B cell (primary cell): ENCODE measurements at regions not wholly inside any gene's neighbourhood (a gene's known extent, or its start where the extent isn't known, plus 50 kb on each side); places are given as distances from the start of the nearest gene placed in this dataset.

Experiments
- ATAC-seq: fragments of 200-7000 bp; cut with Tn5 transposase; one replicate; pipeline ENCODE4 v1.10.0; 2021; ENCODE audit warnings: low read depth, mild to moderate bottlenecking, moderate number of reproducible peaks, moderate library complexity
- CTCF ChIA-PET: fragments of 350-600 bp; sonication (Branson Sonifier 250); formaldehyde crosslinking; loops from one replicate; lab custom pipeline; 2021; ENCODE audit warnings: antibody characterized with exemption, inconsistent platforms; lab: Charles Lee
- POLR2A ChIA-PET: fragments of 350-600 bp; sonication (Branson Sonifier 250); formaldehyde crosslinking; loops from one replicate; lab custom pipeline; 2021; ENCODE audit warnings: antibody characterized with exemption; lab: Charles Lee
- DNase-seq: peaks from one replicate; pipeline ENCODE4 v3.0.0; 2013
- H2AFZ ChIP-seq: 2 replicates; pipeline ENCODE4 v1.6.1; 2012; ENCODE audit warnings: mild to moderate bottlenecking, low read depth, low read length; ENCODE audit not compliant: insufficient read depth, poor library complexity, severe bottlenecking
- H3K27ac ChIP-seq, 2 donors: 1 replicate in 1 of 2; 2 replicates in 1 of 2; pipeline ENCODE4 v1.5.1; 2012 to 2013; ENCODE audit warnings: low read length in 2 of 2, mild to moderate bottlenecking in 2 of 2, moderate library complexity in 1 of 2
- H3K27me3 ChIP-seq, 4 experiments: fragments of 200-600 bp in 1 of 4; sonication (generic) in 1 of 4; replicated peaks in 1 of 4; 1 replicate in 2 of 4; 2 replicates in 2 of 4; pipeline versions ENCODE4 v1.6.1 to v1.7.0; 2013 to 2016; ENCODE audit warnings: low read length in 3 of 4, mild to moderate bottlenecking in 2 of 4, mixed read lengths in 1 of 4, moderate library complexity in 1 of 4; ENCODE audit not compliant: insufficient read depth in 4 of 4, control insufficient read depth in 3 of 4; ENCODE audit errors: control extremely low read depth in 1 of 4
- H3K36me3 ChIP-seq, 2 experiments: replicated peaks in 1 of 2; 1 replicate in 1 of 2; 2 replicates in 1 of 2; pipeline versions ENCODE4 v1.6.1 to v1.7.1; 2013; ENCODE audit warnings: low read length in 1 of 2; ENCODE audit not compliant: insufficient read depth in 2 of 2, control insufficient read depth in 1 of 2; ENCODE audit errors: control extremely low read depth in 1 of 2, extremely low read depth in 1 of 2
- H3K4me1 ChIP-seq, 2 donors: fragments of 200-600 bp in 1 of 2; sonication (generic) in 1 of 2; 1 replicate in 1 of 2; 2 replicates in 1 of 2; pipeline versions ENCODE4 v1.5.1 to v1.6.1; 2013 to 2017; ENCODE audit warnings: low read length in 2 of 2; ENCODE audit not compliant: control insufficient read depth in 2 of 2, insufficient read depth in 2 of 2
- H3K4me2 ChIP-seq: replicated peaks from 2 replicates; pipeline ENCODE3; 2012; ENCODE audit warnings: mild to moderate bottlenecking, low read depth, low read length; ENCODE audit not compliant: poor library complexity, severe bottlenecking
- H3K4me3 ChIP-seq, 5 experiments: fragments of 200-600 bp in 1 of 5; sonication (generic) in 1 of 5; 1 replicate in 3 of 5; 2 replicates in 2 of 5; pipeline versions ENCODE4 v1.5.1 to v1.7.0; 2011 to 2016; ENCODE audit warnings: low read length in 4 of 5, mild to moderate bottlenecking in 4 of 5, low read depth in 2 of 5, control low read depth in 1 of 5, moderate library complexity in 1 of 5; ENCODE audit not compliant: insufficient read depth in 1 of 5; ENCODE audit errors: control extremely low read depth in 1 of 5, extremely low read depth in 1 of 5
- H3K79me2 ChIP-seq: fragments of 200-600 bp; sonication (generic); one replicate; pipeline ENCODE4 v1.6.0; 2016; ENCODE audit warnings: low read length; ENCODE audit not compliant: control insufficient read depth, insufficient read depth
- H3K9ac ChIP-seq: fragments of 200-600 bp; sonication (generic); 2 replicates; pipeline ENCODE4 v1.6.1; 2017; ENCODE audit warnings: mild to moderate bottlenecking, low read length, moderate library complexity
- H3K9me3 ChIP-seq, 3 donors: one replicate each; pipeline versions ENCODE4 v1.6.1 to v1.7.1; 2013; ENCODE audit warnings: low read length in 2 of 3; ENCODE audit not compliant: control insufficient read depth in 2 of 3, insufficient read depth in 1 of 3; ENCODE audit errors: control extremely low read depth in 1 of 3
- H4K20me1 ChIP-seq: 2 replicates; pipeline ENCODE4 v1.6.0; 2012; ENCODE audit warnings: mild to moderate bottlenecking, low read length; ENCODE audit not compliant: insufficient read depth, control insufficient read depth, poor library complexity, severe bottlenecking
- H3K27ac Mint-ChIP-seq: one replicate; pipeline ENCODE4 v1.8.0; 2021; ENCODE audit warnings: mixed read lengths
- H3K27me3 Mint-ChIP-seq: one replicate; pipeline ENCODE4 v1.8.0; 2021; ENCODE audit warnings: mixed read lengths
- H3K4me1 Mint-ChIP-seq: one replicate; pipeline ENCODE4 v1.8.0; 2021; ENCODE audit warnings: mixed read lengths
- H3K4me3 Mint-ChIP-seq: one replicate; pipeline ENCODE4 v1.8.0; 2021; ENCODE audit warnings: mixed read lengths
- H3K9me3 Mint-ChIP-seq: one replicate; pipeline ENCODE4 v1.8.0; 2022; ENCODE audit warnings: mixed read lengths; ENCODE audit not compliant: insufficient read depth
- EZH2 ChIP-seq: IDR thresholded peaks from 2 replicates; pipeline ENCODE4 v1.6.1; 2012; ENCODE audit warnings: borderline replicate concordance, low read depth, mild to moderate bottlenecking, moderate library complexity, low read length; ENCODE audit not compliant: insufficient read depth, poor library complexity, severe bottlenecking
- WGBS: methylation state at CpG from one replicate; pipeline ENCODE4 v1.1.5; 2013; ENCODE audit warnings: missing lambda C conversion rate; ENCODE audit not compliant: insufficient coverage; 5-methylcytosine and 5-hydroxymethylcytosine counted together
- intact Hi-C: fragments of 100-400 bp; cut with micrococcal nuclease; formaldehyde crosslinking; loops from one replicate; pipeline ENCODE4 v1.10.0; 2022
- TF ChIP-seq, protein P1 (sequence below): fragments of 200-600 bp; IDR thresholded peaks from one replicate; pipeline ENCODE4 v1.8.0; 2022; ENCODE audit warnings: antibody characterized with exemption, mild to moderate bottlenecking

DNA sequence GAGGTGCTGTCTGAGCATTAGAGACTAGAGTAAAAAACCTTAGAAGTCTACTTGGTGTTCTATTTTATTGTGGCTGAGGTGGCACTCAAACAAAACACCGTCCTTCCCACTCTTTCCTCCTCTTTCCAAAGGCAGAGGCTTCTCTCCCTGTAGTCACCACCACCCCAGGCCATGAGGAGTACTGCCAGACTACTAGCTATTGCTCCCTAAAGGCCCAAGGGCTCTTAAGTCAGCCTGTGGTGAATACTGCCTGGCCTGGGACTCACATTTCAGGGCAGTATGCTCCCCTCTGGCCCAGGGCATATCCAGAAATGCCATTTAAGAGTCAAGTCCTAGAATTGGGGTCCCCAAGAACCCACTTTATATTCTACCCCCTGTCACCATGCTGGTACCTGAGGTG, 309.7 kb upstream of the IMPG1 start:
- intact Hi-C loops: no loop called here
- no peaks in the 10 kb centered on the region for H3K27me3 Mint-ChIP-seq
- no peaks in the 10 kb centered on the region for H3K27me3 ChIP-seq
- H3K27ac ChIP-seq: no peak overlapping the region
- no peak for TF ChIP-seq EZH2
- TF ChIP-seq, protein P1, sequence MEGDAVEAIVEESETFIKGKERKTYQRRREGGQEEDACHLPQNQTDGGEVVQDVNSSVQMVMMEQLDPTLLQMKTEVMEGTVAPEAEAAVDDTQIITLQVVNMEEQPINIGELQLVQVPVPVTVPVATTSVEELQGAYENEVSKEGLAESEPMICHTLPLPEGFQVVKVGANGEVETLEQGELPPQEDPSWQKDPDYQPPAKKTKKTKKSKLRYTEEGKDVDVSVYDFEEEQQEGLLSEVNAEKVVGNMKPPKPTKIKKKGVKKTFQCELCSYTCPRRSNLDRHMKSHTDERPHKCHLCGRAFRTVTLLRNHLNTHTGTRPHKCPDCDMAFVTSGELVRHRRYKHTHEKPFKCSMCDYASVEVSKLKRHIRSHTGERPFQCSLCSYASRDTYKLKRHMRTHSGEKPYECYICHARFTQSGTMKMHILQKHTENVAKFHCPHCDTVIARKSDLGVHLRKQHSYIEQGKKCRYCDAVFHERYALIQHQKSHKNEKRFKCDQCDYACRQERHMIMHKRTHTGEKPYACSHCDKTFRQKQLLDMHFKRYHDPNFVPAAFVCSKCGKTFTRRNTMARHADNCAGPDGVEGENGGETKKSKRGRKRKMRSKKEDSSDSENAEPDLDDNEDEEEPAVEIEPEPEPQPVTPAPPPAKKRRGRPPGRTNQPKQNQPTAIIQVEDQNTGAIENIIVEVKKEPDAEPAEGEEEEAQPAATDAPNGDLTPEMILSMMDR: no peak
- no peak overlapping the region for H3K9ac ChIP-seq
- H3K4me1 ChIP-seq: no peaks in the 10 kb centered on the region
- no peaks in the 10 kb centered on the region for H4K20me1 ChIP-seq
- ChIA-PET CTCF (no interaction called here), POLR2A (no interaction called here)
- 100% methylated on average over 1 of the region's 1 CpG for WGBS
- ATAC-seq (no peak), DNase-seq (no peak)
- H3K79me2 ChIP-seq: no peaks in the 10 kb centered on the region
- H3K4me2 ChIP-seq: no peak overlapping the region
- no peak overlapping the region for H3K4me3 Mint-ChIP-seq
- peaks cover 7% of the 10 kb centered on the region for H3K9me3 Mint-ChIP-seq
- H3K4me3 ChIP-seq: no peak overlapping the region
- peaks cover 0 to 17% (median 5%) of the 10 kb centered on the region in 3 donors for H3K9me3 ChIP-seq
- H3K27ac Mint-ChIP-seq: no peak overlapping the region
- H3K4me1 Mint-ChIP-seq: no peaks in the 10 kb centered on the region
- H2AFZ ChIP-seq: no peak overlapping the region
- no peaks in the 10 kb centered on the region for H3K36me3 ChIP-seq

DNA sequence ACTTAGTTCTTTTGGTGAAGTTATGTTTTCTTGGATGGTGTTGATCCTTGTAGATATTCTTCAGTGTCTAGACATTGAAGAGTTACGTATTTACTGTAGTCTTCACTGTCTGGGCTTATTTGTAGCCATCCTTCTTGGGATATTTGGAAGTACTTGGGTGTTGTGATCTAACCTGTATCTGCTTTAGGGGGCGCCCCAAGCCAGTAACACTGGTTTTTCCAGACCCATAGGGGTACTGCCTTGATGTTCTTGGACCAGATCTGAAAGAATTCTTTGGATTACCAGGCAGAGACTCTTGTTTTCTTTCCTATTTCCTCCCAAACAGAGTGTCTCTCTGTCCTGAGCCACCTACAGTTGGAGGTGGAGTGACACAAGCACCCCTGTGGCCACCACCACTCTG, 309.1 kb upstream of the IMPG1 start:
- 83% methylated on average over 2 of the region's 2 CpGs for WGBS
- POLR2A ChIA-PET: no interaction called here
- H3K9me3 Mint-ChIP-seq: peaks cover 7% of the 10 kb centered on the region

More for the DNA sequence above, 309.1 kb upstream of the IMPG1 start:
- Histone ChIP-seq H3K79me2 (no peaks in the 10 kb centered on the region), H3K9ac (no peak overlapping the region), H3K27ac (no peak overlapping the region), H3K27me3 (no peaks in the 10 kb centered on the region), H3K4me1 (no peaks in the 10 kb centered on the region), H3K36me3 (no peaks in the 10 kb centered on the region), H2AFZ (no peak overlapping the region), H3K9me3 (peaks cover 0 to 17% (median 5%) of the 10 kb centered on the region in 3 donors), H4K20me1 (no peaks in the 10 kb centered on the region), H3K4me3 (no peak overlapping the region), H3K4me2 (no peak overlapping the region)
- H3K27ac Mint-ChIP-seq: no peak overlapping the region
- H3K27me3 Mint-ChIP-seq: no peaks in the 10 kb centered on the region
- intact Hi-C loops: no loop called here
- CTCF ChIA-PET: no interaction called here
- no peak for ATAC-seq
- no peaks in the 10 kb centered on the region for H3K4me1 Mint-ChIP-seq
- no peak for DNase-seq
- no peak overlapping the region for H3K4me3 Mint-ChIP-seq
- TF ChIP-seq, protein P1: no peak
- TF ChIP-seq EZH2: no peak
